Testis (tissue), 2 donors: ENCODE measurements at regions not wholly inside any gene's neighbourhood (a gene's known extent, or its start where the extent isn't known, plus 50 kb on each side); places are given as distances from the start of the nearest gene placed in this dataset.

Experiments used
- CTCF ChIP-seq, 3 experiments: fragments of 450-650 bp in 2 of 3; fragments of 200-600 bp in 1 of 3; sonication (generic) in 1 of 3; IDR thresholded peaks; one replicate each; pipeline ENCODE4 v1.5.1; 2016 to 2019; ENCODE audit warnings: antibody characterized with exemption in 3 of 3, mild to moderate bottlenecking in 2 of 3, moderate library complexity in 1 of 3
- POLR2A ChIP-seq: fragments of 450-650 bp; IDR thresholded peaks from one replicate; pipeline ENCODE4 v1.6.1; 2017; ENCODE audit warnings: antibody characterized with exemption, mild to moderate bottlenecking, moderate library complexity

- no peak for TF ChIP-seq CTCF (IDR thresholded peaks at IDR 0.05)
- TF ChIP-seq POLR2A, result no peak
These were observed 197.3 kb upstream of the TWIST2 start for GRCh38 chr2:238650536-238650935.
